Peyer's patch (tissue), 4 donors: ENCODE measurements at regions not wholly inside any gene's neighbourhood (a gene's known extent, or its start where the extent isn't known, plus 50 kb on each side); places are given as distances from the start of the nearest gene placed in this dataset.

Experiments used
- POLR2A ChIP-seq, 2 donors: fragments of 450-650 bp; IDR thresholded peaks; one replicate each; pipeline ENCODE4 v1.5.1; 2017; ENCODE audit warnings: antibody characterized with exemption in 2 of 2, mild to moderate bottlenecking in 2 of 2, moderate library complexity in 2 of 2
- TF ChIP-seq, protein P1 (sequence below), 6 experiments: fragments of 450-650 bp in 4 of 6; fragments of 200-600 bp in 2 of 6; sonication (generic) in 1 of 6; IDR thresholded peaks; one replicate each; pipeline ENCODE4 v1.5.1; 2017 to 2019; ENCODE audit warnings: antibody characterized with exemption in 6 of 6, mild to moderate bottlenecking in 3 of 6, moderate library complexity in 1 of 6

DNA sequence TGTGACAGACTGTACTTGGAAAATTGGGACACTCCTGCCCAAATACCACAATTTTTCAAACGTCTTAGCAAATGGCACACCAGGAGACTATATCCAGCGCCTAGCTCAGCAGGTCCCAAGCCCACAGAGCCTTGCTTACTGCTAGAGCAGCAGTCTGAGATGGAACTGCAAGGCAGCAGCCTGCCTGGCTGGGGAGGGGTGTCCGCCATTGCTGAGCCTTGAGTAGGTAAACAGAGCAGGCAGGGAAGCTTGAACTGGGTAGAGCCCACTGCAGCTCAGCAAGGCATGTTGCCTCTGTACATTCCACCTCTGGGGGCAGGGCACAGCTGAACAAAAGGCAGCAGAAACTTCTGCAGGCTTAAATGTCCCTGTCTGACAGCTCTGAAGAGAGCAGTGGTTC, 1003.3 kb upstream of the MAP3K7 start:
- TF ChIP-seq, protein P1, sequence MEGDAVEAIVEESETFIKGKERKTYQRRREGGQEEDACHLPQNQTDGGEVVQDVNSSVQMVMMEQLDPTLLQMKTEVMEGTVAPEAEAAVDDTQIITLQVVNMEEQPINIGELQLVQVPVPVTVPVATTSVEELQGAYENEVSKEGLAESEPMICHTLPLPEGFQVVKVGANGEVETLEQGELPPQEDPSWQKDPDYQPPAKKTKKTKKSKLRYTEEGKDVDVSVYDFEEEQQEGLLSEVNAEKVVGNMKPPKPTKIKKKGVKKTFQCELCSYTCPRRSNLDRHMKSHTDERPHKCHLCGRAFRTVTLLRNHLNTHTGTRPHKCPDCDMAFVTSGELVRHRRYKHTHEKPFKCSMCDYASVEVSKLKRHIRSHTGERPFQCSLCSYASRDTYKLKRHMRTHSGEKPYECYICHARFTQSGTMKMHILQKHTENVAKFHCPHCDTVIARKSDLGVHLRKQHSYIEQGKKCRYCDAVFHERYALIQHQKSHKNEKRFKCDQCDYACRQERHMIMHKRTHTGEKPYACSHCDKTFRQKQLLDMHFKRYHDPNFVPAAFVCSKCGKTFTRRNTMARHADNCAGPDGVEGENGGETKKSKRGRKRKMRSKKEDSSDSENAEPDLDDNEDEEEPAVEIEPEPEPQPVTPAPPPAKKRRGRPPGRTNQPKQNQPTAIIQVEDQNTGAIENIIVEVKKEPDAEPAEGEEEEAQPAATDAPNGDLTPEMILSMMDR (IDR thresholded peaks at IDR 0.05) = no peak
- no peak for TF ChIP-seq POLR2A (IDR thresholded peaks at IDR 0.05)
